ENCODE measurements at regions not wholly inside any gene's neighbourhood (a gene's known extent, or its start where the extent isn't known, plus 50 kb on each side); places are given as distances from the start of the nearest gene placed in this dataset.

DNA sequence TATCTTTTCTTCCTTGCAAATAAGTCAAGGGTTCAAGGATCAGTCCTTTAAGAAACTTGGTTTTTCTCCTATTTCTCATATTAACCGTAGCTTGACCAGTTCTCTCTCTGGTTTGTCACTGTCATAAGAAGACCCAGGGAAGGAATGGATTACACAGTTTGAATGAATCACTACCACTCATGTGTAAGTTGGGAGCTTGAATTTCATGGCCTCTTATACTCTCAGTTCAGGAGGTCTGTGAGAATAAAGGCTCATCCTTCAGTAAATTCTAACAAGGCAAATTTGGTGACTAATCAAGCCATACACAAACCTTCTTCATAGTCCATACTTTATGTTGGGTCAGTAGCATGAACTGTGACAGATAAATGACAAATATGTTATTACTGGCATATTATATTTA is 323.1 kb upstream of the ACTBL2 start:
- DNase-seq (ENCODE audit: low read depth, low spot score) = no peak

GRCh38 chr5:57805170-57805569 is 322.6 kb upstream of the ACTBL2 start:
- no peak for DNase-seq (ENCODE audit: low read depth, low spot score)

GRCh38 chr5:57804505-57804904 is 321.9 kb upstream of the ACTBL2 start:
- no peak for DNase-seq (ENCODE audit: low read depth, low spot score)

DNA sequence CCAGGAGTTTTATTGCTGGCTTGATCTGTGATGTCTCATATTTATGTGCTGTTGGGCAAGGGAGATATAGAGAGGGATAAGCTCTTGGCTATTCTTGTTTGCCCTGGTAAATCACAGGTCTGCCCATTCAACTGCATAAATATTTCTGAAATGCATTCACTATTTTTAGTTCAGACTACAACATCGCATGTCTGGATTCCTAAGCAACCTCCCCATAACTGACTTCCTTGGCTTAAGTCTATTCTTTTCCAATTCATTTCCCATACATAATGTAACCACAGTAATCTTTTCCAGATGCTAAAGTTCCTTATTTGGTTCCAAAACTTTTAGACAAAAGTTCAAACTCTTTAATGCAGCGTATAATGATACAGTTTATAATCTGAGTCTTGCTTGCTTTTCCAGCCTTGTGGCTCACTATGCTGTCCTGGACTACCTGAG is 321.4 kb upstream of the ACTBL2 start:
- no peak for DNase-seq (ENCODE audit: low read depth, low spot score)

DNA sequence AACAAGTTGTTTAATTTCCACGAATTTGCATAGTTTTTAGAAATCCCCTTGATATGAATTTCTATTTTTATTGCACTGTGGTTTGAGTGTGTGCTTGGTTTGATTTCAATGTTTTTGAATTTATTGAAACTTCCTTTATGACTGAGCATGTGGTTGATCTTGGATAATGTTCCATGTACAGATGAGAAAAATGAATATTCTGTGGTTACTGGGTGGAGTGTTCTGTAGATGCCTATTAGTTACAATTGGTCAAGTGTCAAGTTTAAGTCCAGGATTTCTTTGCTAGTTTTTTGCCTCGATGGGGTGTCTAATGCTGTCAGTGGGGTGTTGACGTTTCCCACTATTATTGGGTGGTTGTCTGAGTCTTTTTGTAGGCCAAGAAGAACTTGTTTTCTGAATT is 319.5 kb upstream of the ACTBL2 start:
- no peak for DNase-seq (ENCODE audit: low read depth, low spot score)

- DNase-seq (ENCODE audit: low read depth, low spot score) = no peak
These were observed 312.6 kb upstream of the ACTBL2 start for GRCh38 chr5:57795203-57795602.

DNA sequence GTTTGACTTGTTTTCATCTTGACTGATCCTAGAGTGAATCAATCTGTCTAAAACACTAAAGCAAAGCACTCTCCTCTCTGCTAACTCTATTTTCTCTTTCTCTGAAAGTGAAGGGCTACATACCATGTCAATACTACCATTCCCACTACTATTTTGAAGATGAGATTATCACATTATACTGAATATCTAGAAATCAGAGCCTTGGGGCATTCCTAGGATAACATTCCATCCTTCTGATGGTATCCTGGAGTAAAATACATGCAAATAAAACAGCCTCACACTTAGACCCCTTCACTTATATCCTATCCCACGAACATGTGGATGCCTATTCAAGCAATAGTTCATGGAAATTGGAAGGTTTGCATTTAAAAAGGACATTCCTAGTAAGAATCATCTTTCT is 309.3 kb upstream of the ACTBL2 start:
- DNase-seq (ENCODE audit: low read depth, low spot score) = no peak

DNA sequence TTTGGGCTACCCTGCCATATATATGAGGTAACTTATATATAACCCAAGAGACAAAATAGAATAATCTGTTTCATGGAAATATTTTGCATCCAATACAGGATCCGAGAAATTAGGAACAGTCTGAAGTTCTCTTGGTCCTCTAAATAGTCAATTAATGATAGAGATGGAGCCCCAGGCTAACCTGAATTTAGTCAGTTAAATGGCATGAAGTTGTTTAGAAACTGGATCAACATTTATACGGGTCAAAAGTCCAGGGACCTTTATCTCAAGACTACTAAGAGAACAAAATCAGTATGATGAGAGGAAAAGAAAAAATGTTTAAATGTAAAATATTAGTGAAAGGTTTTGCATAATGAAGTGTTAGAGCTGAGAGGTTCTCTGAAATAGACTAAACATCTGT is 303.3 kb upstream of the ACTBL2 start:
- no peak for DNase-seq (ENCODE audit: low read depth, low spot score)

DNA sequence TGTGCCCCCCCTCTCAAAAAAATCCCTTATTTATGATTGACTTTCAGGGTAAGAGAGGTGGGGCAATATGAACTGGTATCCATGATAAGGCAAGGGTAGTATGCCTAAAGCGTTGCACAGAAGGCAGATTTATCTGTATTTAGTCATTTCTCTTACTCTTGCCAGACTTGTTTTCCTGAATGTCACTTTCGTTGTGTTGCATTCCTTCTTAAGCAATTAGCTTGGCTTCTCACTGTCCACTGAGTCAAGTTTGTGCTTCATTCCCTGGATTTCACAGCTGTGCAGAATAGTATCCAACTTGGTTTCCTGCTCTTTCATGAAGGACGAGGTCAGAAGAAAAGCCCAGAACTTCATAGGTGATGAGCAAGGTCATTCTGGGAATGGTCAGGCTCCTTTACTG is 301.5 kb upstream of the ACTBL2 start:
- no peak for DNase-seq (ENCODE audit: low read depth, low spot score)

- no peak for DNase-seq (ENCODE audit: low read depth, low spot score)
These were observed 301.1 kb upstream of the ACTBL2 start for GRCh38 chr5:57783693-57784092.

GRCh38 chr5:57780961-57781325 is 298.3 kb upstream of the ACTBL2 start:
- DNase-seq (ENCODE audit: low read depth, low spot score) = no peak

- DNase-seq (ENCODE audit: low read depth, low spot score) = no peak
These were observed 297.8 kb upstream of the ACTBL2 start for GRCh38 chr5:57780306-57780960.

DNA sequence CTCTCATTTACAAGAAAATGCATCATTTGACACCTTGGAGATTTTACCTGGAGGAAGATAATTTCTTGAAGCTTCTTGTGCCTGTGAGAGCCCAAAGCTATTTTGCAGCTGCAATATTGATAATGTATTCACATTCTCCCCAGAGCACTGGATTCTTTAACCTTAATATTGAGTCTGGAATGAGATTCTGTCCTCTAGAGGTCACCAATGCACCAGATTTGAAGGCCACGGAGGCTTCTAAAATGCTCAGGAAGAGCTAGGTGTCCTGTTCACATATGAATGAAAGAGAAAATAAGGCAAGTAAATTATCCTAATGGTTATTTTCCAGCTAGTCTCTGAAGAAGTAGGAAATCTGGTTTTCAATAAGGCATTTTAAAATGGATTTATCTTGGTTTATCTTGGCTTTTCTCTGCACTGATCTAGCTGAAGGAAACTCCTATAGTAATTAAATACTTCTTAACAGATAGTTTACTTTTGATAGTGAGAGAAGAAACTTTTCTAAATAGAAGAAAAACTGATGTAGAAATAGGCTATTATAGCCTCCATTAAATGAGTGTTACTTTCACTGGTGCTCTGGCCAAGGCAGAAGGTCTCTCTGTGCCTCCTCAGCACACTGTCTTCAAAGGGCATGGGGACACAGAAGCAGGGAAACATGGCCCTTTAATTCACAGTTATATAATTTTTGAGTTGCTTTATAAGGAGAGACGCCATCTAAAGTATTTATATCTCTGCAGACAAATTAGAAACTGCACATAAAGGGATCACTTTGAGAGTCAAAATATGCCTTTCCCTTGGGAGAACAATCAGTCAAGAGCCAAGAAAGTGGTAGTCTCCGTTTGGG is 297.0 kb upstream of the ACTBL2 start:
- peak; percentile 74 for DNase-seq (ENCODE audit: low read depth, low spot score)

DNA sequence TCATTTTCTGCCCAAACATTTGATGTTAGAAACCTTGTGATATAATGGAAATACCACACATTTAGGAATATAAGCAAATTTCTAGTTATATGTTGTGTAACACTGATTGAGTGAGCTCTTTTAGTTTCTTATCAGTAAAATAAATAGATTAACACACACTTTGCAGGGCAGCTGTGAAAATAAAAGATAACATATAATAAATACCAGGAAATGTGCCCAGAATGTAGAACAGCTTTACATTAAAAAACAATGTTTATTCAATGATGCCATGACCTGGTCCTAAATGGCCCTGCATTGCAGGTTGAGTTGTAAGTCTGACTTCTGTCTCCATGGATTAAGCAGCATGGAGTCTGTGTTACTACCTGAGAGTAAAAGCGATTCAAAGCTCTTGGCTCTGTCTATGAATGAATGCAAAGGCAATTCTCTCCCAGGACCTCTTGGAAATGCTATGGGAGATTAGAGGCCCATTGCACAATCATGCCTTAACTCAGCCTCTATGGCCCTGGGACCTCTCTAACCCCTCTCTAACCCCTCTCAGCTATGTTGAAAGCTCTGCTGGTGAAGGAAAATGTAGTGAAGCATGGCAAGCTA is 296.0 kb upstream of the ACTBL2 start:
- no peak for DNase-seq (ENCODE audit: low read depth, low spot score)

GRCh38 chr5:57777174-57777581 is 294.6 kb upstream of the ACTBL2 start:
- DNase-seq (ENCODE audit: low read depth, low spot score) = no peak

DNA sequence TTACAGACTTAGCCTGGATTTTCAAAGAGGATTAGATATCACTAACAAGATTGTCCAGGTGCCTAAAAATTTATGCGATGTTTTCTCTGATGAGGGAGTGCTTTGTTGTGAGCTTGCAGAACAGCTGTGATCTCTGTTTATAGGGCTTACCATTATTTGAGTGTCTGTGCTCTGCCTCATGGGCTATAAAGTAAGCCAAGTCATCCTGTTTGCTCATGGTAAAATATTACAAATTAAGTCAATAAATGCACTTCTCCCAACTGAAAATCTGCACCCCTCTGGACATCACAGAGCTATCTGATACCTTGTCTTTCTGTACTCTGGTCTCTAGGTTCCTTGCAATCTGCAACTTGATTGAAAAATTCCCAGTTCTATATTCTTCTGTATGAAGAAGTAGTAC is 293.4 kb upstream of the ACTBL2 start:
- DNase-seq (ENCODE audit: low read depth, low spot score) = no peak

GRCh38 chr5:57774439-57774838 is 291.8 kb upstream of the ACTBL2 start:
- no peak for DNase-seq (ENCODE audit: low read depth, low spot score)

DNA sequence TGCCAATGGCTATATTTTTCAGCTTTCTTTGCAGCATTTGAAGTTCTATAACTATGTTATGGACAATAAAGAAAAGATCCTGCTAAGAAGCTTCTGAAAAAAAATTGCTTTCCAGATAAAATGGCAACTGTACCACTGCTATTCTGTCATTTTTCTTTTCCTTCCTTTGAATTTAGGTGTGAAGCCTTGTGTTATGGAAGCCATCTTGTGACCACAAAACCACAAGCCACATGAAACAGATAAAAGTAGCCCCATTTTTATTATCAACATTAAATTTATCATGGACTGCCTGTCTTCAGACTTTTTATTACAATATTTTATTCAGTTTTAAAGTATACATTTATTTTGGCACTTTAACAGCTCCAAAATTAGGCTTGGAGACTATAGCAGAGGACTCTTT is 289.9 kb upstream of the ACTBL2 start:
- no peak for DNase-seq (ENCODE audit: low read depth, low spot score)

GRCh38 chr5:57770039-57770438 is 287.4 kb upstream of the ACTBL2 start:
- DNase-seq (ENCODE audit: low read depth, low spot score) = no peak

- no peak for DNase-seq (ENCODE audit: low read depth, low spot score)
These were observed 286.1 kb upstream of the ACTBL2 start for GRCh38 chr5:57768745-57769144.

- DNase-seq (ENCODE audit: low read depth, low spot score) = no peak
These were observed 282.0 kb upstream of the ACTBL2 start for GRCh38 chr5:57764479-57765089.

DNA sequence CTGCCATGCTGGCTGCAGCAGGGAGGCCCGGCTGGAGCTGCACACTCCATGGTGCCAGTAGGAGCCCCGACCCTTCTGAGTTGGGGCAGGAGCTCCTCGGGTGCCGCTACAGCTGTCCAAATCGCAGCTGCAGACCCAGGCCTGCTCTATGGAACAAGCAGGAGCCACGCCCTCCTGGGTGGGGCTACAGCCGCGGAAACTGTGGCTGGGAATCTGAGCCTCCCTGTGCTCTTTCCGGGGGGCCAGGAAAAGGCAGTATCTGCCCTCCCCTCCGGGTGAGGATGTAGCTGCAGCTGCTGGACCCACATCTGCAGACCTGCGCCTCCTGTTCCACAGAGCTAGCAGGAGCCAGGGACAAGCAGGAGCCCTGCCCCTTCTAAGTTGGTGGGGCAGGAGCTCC is 278.9 kb upstream of the ACTBL2 start:
- no peak for DNase-seq (ENCODE audit: low read depth, low spot score)

DNA sequence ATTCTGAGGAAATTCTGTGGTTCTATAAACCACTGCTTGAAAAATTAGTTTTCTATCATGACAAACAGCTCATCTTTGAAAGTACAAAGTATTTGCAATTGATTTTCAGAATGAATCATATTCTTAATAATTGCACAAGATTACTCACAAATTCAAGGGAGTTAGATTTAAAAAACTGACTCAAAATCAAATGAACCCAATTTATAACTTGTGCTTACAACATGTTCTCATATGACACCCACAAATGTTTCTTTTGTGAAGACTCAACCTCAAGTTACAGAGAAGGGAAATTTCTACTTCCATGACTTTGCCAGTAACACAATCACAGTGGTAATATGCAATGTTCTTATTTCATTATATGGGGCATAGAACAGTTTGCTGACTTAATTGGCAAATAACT is 272.0 kb upstream of the ACTBL2 start:
- no peak for DNase-seq (ENCODE audit: low read depth, low spot score)

Data from smooth muscle cell of the brain vasculature (primary cell).